ENCODE measurements at regions not wholly inside any gene's neighbourhood (a gene's known extent, or its start where the extent isn't known, plus 50 kb on each side); places are given as distances from the start of the nearest gene placed in this dataset.
A peak's percentile ranks its signal among the peaks of the same experiment; 100 is the strongest.
"Not testable (repeated sequence)": the region's sequence is repeated elsewhere in the genome, so short reads cannot be mapped to it uniquely, and the experiment has no call there.

DNA sequence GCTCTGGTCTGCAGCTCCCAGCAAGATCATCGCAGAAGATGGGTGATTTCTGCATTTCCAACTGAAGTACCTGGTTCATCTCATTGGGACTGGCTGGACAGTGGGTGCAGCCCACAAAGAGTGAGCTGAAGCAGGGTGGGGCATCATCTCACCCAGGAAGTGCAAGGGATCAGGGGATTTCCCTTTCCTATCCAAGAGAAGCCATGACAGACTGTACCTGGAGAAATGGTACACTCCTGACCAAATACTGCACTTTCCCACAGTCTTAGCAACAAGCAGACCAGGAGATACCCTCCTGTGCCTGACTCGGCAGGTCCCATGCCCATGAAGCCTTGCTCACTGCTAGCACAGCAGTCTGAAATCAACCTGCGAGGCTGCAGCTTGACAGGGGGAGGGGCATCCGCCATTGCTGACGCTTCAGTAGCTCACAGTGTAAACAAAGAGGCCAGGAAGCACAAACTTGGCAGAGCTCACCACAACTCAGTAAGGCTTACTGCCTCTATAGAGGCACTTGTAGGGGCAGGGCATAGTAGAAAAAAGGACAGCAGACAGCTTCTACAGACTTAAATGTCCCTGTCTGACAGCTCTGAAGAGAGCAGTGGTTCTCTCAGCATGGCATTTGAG is 60.5 kb downstream of the AREG start:
- not testable (repeated sequence) for DNase-seq (ENCODE audit: low spot score)

DNA sequence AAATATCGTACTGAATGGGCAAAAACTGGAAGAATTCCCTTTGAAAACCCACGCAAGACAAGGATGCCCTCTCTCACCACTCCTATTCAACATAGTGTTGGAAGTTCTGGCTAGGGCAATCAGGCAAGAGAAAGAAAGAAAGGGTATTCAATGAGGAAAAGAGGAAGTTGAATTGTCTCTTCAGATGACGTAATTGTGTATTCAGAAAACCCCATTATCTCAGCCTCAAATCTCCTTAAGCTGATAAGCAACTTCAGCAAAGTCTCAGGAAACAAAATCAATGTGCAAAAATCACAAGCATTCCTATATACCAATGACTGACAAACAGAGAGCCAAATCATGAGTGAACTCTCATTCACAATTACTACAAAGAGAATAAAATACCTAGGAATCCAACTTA is 64.4 kb downstream of the AREG start:
- not testable (repeated sequence) for DNase-seq (ENCODE audit: low spot score)

DNA sequence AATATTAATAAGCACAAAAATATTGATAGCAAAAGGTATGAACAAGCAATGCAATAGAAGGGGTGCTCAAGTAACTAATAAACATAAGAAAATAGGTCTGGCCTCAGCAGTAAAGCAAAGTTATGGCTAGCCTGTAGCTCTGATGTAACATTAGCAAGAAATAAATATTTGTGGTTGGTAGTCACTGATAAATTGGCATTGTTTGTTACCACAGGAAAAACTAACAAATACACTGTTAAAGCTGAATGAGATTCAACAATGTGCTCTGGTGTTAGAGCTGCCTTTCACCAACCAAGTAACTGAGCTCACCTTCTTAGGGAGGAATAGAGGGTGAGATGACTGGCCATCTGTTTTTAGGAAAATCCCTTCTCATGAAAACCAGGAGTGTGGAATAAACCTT is 71.4 kb downstream of the AREG start:
- DNase-seq (ENCODE audit: low spot score) = no peak

DNA sequence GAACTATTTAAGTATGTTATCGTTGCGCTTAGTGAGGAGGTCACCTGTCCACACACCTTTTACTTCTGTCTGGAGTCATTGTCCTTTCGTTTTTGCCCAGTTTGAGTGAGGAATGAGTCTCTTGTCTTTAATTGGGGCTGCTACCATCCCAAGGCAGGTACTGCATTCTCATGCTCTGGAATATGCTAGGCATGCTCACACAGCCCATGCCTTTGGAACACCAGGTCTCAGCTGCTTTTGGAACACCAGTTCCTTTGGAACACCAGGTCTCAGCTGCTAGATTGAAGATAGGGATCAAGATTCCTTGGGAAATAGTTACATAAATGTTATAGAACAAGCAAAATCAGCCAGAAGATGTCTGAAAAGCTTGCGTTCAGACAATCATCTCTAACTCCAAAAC is 73.1 kb downstream of the AREG start:
- DNase-seq (ENCODE audit: low spot score) = no peak

DNA sequence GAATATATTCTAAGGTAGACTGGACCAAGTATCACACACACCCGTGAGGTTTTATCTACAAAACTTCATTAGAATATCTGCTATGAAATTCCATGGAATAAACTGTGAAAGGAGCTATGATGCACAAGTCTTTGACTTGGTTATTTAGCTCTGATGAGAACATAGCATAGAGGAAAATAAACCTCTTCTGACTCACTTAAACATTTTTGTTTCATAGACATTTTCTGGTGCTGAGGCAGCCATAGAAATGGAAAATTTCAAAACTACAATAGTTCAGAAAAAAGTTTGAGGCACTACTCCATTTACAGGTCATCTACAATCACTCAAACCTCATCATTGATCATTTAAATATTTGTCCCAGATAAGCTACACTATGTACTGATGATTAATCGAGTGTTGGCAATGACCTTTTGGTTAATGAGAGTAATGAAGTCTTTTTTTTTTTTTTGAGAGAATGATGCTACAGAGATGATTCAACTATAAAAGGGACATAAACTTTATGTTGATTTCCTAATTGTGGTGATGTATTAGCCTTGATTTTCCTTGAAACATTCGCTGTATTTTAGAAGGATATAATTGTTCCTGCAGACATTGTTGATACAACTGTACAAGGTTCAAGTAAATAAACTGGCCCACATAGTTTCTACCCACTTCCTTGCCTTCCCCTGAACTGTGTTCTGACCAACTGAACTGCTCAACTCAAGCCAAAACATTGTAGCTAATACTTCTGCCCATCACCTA is 77.5 kb downstream of the AREG start:
- DNase-seq (ENCODE audit: low spot score) = no peak

DNA sequence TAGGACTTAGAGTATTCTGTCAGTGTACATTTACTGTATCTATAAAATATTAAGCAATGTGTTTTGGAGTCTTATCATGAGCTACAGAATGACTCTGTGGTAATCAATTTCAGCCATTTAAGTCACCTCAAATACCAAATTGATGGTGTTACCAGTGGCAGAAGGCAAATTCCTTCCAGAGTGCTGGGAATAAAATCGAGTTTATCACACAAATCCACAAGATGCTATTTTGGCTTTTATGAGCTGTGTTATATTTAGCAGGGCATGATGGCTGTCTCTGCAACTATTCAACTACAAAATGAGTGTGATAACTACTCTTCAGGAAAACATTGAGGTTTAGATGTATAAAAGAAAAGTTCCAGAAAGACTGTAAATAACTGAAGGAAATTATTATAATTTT is 78.2 kb downstream of the AREG start:
- DNase-seq (ENCODE audit: low spot score) = no peak

DNA sequence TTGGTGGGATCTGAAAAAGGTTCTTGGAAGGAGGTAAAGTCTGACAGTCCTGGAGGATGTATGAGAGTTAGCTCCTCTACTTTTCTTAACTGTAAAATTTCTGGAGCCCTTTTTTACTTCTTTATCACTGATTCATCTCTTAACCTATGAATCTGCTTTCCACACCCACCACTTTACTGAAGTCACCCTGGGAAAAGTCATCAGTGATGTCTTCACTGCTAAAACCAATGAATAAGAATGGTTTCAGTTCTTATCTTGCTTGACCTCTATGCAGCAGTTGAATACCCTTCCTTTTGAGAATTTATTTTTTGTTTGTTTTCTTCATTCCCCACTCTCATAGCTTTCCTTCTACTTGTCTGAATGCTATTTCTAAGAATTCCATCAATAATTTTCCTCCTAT is 80.0 kb downstream of the AREG start:
- DNase-seq (ENCODE audit: low spot score) = no peak

DNA sequence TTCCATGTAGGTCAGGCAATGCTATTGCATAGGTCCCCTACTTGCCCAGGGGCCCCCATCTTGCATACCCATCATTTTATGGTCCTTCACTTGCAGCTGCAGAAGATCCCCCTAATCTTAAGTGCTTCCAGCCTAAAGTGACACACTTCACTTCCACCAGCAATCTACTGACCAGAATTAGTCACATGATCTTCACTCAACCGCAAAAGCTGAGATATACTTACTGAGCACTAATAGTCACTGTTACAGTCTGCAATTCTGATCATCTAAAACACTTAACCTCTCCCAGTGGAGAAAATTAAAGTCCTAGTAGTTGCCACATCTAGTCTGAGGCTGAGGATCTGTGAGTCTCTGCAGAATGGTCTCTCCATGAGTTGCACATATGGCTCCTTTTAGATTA is 82.1 kb downstream of the AREG start:
- no peak for DNase-seq (ENCODE audit: low spot score)

DNA sequence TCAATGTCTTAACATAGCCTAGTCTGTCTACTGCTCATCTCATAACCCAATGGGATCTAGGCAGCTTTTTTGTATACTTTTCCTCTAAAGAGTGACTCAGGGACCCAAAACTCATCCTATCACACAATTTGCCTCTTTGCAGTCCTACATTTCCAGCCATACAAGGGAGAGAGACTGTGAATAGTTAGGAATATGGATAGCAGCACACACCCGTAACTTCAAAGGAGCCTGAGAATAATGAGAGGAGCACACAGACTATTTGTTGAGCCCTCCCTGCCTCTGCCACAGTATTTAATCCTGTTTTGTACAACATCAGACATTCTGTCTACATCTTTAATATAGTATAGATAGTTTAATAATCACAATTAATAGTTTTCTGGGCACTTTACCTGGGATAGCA is 83.2 kb downstream of the AREG start:
- DNase-seq (ENCODE audit: low spot score) = no peak

DNA sequence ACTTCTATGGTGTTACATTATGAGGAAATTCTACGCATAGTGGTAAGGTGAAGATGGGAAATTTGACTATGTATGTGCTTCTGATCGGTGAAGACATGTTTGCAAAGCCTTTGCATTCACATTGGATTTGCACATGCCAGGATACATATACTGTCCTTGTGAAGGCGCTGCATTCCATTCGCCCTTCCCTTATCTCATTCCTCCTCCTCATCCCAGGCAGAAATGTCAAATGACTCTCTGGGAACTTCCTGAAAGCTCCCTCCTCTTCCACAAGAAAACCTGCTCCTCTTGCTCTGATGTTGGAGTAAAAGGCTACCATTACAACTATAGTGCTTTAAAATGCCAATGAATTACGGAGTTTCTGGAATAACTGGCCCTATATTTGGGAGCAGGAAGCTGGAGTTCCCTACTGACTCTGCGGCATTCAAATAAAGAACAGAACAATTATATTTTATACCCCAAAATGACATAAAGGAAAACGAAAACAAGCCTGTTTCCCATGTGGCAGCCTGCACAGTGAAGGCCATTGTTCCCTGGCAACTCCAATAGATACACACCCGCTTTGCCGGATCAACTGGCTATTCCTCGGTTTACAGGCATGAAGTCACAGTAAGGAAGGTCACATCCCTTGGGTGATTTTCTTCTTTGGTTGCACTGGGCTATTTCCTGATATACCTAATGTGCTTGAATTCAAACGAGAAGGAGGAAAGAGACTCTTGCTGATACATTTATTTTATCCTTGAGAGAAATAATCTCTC is 84.5 kb downstream of the AREG start:
- DNase-seq (ENCODE audit: low spot score) = no peak

DNA sequence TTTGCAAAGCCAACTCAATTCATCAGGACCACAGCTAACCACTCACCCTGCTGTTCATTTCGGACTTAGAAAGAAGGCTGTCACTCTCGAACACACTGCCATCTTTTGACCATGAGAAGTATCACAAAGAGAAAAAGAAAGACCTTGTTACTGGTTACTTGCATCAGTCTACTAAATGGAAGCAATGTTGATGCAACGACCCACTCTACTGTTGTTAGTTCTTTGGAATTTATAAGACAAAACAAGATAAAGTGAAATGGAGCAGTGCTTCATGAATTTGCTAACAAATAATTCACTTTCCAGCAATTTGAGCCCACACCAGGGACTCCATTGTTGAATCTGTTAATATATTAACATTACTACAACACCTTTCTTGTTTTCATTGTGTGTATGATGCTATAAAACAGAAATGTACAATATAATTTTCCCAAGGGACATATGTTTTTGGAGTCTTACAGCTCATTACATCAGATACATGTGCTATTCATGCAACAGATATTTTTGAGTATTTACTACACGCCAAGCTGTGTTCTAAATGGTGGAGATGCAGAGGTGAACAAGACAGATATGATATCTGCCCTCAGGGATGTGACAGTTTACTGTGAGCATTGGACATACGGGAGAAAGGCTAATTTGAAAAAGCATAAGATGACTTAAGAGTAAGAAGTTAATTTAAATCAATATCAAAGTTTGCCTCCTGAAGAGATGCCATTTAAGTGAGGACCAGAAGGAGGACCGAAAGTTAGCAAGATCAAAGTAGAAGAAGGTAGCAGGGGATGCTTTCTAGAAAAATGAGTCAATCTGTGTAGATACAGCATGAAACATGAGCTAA is 87.2 kb downstream of the AREG start:
- DNase-seq (ENCODE audit: low spot score) = peak; percentile 14

DNA sequence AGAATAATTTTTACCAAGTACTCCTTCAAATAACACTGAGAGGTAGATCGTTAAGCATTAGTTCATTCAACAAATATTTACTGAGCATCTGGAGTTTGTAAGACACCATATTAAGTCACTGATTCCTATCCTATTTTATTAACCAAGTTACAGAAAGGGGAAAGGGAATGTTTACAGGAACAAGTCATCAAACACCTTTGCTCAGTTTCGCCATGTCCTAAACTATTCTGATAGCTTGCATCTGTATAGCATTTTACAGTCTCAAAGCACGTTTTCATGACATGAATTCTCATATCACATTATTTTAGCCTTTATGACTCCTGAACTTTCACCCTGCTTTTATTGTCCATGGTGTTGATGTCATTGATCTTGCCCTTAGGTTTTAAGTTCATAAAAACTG is 89.2 kb downstream of the AREG start:
- no peak for DNase-seq (ENCODE audit: low spot score)

DNA sequence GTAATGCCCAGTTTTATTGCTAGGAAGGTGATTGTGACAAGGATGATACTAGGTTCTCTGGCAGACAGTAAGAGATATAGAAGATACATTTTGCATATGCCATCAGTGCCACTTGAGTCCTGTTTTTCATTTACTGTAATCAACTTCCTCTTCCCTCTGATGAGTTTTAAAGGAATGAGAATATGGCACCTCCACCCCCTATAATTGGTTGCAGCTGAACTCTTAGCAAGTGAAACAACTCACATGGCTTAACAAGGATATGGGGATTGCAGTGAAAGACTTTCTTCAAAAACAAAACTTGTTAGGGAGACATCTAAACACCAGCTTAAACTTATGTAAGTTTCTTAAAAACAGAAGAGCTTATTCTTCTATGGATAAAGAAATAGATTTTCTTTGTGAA is 90.0 kb downstream of the AREG start:
- DNase-seq (ENCODE audit: low spot score) = no peak

DNA sequence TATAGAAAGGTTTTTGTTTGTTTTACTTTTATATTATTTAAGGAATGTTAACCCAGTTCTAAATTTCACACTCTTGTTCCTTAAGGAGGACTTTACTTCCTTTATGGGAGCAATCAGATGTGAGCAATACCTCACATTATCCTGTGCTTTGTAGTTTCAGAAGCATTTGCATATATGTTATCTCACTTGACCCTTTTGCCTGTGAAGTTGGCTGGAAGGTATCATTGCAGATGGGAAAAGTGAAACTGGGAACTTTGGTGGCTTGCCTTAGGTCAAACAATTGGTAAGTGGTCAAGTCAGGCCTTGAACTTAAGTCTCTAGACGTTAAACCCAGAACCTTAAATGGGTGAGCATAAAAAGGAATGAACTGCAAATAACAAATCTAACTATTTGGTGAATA is 90.6 kb downstream of the AREG start:
- no peak for DNase-seq (ENCODE audit: low spot score)

DNA sequence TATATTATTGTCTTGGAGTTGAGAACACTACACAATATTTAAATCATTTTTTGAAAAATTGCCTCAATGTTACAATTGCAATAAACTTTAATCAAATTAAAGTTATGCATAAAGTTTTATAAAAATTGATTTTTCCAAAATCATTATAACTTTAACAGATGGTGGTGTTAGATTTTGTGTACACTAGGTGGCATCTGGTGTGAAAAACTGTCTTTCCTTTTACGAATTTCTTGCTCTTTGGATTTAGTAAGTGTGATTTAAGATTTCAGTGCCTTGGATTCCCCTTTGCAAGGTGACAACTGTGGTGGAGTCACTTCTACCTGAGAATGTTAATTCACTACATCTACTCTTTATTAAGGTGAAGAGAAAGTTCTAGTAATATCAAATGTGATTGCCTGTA is 91.6 kb downstream of the AREG start:
- DNase-seq (ENCODE audit: low spot score) = no peak

DNA sequence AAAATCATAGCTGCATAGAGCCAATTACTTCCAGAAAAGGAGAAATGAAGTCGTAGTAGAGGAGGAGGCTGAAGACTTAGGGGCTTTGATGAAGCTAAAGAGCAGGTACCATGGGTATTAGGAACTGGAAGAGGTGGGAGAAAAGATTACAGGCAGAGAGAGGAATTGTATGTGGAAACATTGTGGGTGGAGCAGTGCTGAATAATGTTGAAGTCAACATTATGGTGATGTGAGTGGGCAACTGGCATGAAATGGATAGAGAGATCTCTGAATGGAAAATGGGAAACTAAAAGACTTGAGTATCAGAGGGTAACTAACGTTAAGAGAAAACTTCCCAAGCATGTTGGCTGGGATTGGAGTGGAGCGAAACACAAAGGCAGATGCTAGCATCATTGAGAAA is 92.5 kb downstream of the AREG start:
- no peak for DNase-seq (ENCODE audit: low spot score)

DNA sequence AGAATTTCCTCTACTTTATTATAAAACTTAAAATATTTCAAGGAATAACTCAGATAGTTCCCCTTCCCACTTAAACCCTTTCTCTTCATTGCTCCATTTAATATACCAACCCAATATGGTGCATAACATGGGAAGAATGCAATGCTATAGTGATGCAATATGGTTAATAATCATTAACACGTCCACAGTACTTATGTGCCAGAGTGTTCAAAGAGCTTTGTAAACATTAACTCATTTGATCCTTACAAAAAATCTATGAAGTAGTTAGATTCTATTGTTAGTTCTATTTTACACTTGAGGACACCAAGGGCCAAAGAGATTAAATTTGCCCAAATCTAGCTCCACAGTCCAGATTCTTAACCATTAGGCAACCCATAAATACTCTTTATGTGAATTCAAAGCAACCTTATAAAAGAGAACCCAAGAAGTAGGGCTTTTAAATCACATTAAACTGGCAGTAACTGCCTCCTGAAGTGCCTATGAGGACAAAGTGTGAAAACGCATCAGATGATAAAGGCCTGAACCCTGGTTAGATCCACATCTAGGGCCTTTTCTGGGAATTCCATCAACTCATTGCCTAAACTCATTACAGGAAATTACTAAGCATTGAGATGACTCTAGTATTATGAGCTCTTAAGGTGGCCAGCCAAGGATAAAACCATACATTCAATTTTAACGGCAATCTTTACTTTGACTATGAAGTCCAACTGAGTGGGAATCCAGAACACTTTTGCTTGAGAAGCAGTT is 94.3 kb downstream of the AREG start:
- no peak for DNase-seq (ENCODE audit: low spot score)

DNA sequence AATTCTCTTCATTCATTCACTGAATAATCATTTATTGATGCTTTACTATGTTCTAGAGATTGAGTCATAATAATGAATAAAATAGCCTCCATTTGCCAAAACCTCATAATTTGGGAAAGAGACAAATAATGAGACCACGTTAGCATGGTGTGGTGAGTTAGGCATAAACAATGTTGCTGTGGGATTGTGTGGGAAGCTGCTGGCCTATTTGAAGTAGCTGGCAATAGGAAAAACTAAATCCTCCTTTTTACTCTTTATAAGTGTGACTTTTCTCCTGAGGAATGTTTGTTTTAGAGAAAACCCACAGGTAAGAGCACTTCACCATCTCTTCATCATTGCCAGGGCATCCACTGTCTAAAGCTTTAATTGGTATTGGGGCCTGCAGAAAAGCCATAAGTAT is 95.3 kb downstream of the AREG start:
- DNase-seq (ENCODE audit: low spot score) = no peak

DNA sequence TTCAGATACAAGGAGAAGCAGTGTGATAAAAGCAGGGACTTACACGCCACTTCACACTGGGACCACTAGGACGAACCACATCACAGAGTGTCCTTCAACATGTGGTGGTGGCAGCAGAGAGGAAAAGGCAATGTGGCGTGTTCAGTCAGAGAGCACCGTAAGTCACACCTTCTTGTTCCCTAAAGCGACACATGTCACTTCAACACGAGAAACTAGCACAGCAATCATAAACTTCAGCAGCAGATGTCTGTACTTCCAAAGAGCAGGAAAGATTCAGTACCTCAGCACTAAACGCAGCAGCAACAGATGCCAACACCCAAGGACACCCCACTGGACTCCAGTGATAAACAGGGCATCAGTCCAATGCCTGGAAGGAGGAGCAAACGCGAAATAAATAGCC is 96.7 kb downstream of the AREG start:
- DNase-seq (ENCODE audit: low spot score) = no peak

DNA sequence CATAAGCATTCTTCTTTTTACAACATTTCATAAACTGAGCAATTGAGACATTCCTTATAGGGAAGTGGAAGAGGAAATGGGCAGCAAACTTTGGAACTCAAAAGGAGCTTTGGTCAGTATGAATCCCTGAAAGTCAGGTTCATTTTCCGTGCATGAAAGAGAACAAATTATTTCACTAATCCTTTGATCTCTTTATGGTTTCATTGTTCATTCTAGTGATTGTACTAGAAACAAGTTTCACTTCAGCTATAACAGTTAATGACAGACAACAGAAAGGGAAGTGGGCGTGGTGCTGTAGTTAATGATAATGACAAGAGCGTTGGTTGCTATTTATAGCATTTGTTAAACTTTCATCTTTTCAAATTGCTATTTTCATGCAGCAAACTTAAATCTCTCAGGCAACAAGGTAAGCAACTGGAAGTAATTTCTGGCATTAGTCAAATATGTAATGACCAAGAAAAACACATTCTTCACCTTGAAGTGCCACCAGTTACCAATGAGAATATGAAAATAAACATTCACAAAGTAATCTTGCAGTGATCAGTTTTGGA is 98.4 kb downstream of the AREG start:
- no peak for DNase-seq (ENCODE audit: low spot score)

DNA sequence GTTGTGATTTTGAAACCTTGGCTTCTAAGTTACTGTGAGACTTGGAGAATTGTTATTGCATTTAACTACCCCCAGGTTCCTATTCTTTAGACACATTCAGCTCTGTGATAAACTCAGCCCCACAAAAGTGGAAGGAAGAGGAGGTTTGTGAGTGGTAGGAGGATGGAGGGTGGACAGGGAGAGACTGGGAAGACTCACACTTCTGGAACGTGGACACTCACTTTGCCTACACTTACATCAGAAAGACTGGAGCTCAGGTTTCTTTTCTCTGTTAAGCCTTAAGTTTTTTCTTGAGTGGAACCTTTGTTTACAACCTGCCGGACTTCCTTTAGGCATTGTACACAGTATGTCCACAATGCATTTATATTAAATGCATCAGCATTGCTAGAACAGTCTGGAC is 99.0 kb downstream of the AREG start:
- DNase-seq (ENCODE audit: low spot score) = no peak
